Osteocyte (in vitro differentiated cells): ENCODE measurements at regions not wholly inside any gene's neighbourhood (a gene's known extent, or its start where the extent isn't known, plus 50 kb on each side); places are given as distances from the start of the nearest gene placed in this dataset.

Source experiments
- DNase-seq: peaks from one replicate; pipeline ENCODE4 v3.0.0; 2021; ENCODE audit warnings: mixed read lengths; ENCODE audit not compliant: unreplicated experiment; ENCODE audit errors: extremely low spot score
- H3K27ac Mint-ChIP-seq: one replicate; pipeline ENCODE4 v1.8.0; 2021; ENCODE audit warnings: mild to moderate bottlenecking, mixed read lengths; ENCODE audit not compliant: unreplicated experiment
- H3K27me3 Mint-ChIP-seq: one replicate; pipeline ENCODE4 v1.8.0; 2021; ENCODE audit warnings: mixed read lengths; ENCODE audit not compliant: unreplicated experiment
- H3K36me3 Mint-ChIP-seq: one replicate; pipeline ENCODE4 v1.8.0; 2021; ENCODE audit warnings: mixed read lengths; ENCODE audit not compliant: unreplicated experiment
- H3K4me1 Mint-ChIP-seq: one replicate; pipeline ENCODE4 v1.8.0; 2021; ENCODE audit warnings: mixed read lengths; ENCODE audit not compliant: unreplicated experiment
- H3K4me3 Mint-ChIP-seq: one replicate; pipeline ENCODE4 v1.8.0; 2021; ENCODE audit warnings: mild to moderate bottlenecking, moderate library complexity, mixed read lengths; ENCODE audit not compliant: unreplicated experiment
- H3K9me3 Mint-ChIP-seq: one replicate; pipeline ENCODE4 v1.8.0; 2021; ENCODE audit warnings: mixed read lengths; ENCODE audit not compliant: unreplicated experiment
- CTCF ChIP-seq: fragments of 200-600 bp; sonication (generic); IDR thresholded peaks from 2 replicates; pipeline ENCODE4 v1.5.0; 2021; ENCODE audit warnings: antibody characterized with exemption, mild to moderate bottlenecking, moderate library complexity

- H3K4me3 Mint-ChIP-seq: no peak overlapping the region
- TF ChIP-seq CTCF: no peak
- DNase-seq: no peak
- no peak overlapping the region for H3K27ac Mint-ChIP-seq
- H3K27me3 Mint-ChIP-seq: peaks cover 2% of the 10 kb centered on the region
- no peaks in the 10 kb centered on the region for H3K36me3 Mint-ChIP-seq
- no peaks in the 10 kb centered on the region for H3K4me1 Mint-ChIP-seq
- H3K9me3 Mint-ChIP-seq: no peaks in the 10 kb centered on the region
Observed at GRCh38 chr1:208564466-208564865, 320.3 kb upstream of the PLXNA2 start.

- Mint-ChIP-seq H3K4me1 (no peaks in the 10 kb centered on the region), H3K36me3 (no peaks in the 10 kb centered on the region), H3K27me3 (peaks cover 2% of the 10 kb centered on the region), H3K27ac (no peak overlapping the region), H3K4me3 (no peak overlapping the region), H3K9me3 (peaks cover 6% of the 10 kb centered on the region)
- no peak for DNase-seq
- no peak for TF ChIP-seq CTCF
Observed at GRCh38 chr1:208565756-208566440, 321.7 kb upstream of the PLXNA2 start.

- Mint-ChIP-seq H3K4me1 (no peaks in the 10 kb centered on the region), H3K9me3 (peaks cover 6% of the 10 kb centered on the region), H3K27me3 (peaks cover 5% of the 10 kb centered on the region), H3K27ac (no peak overlapping the region), H3K4me3 (no peak overlapping the region), H3K36me3 (no peaks in the 10 kb centered on the region)
- TF ChIP-seq CTCF: no peak
- DNase-seq: no peak
Observed at GRCh38 chr1:208569181-208569580, 325.0 kb upstream of the PLXNA2 start.

- Mint-ChIP-seq H3K9me3 (peaks cover 6% of the 10 kb centered on the region), H3K27me3 (peaks cover 5% of the 10 kb centered on the region), H3K27ac (no peak overlapping the region), H3K4me3 (no peak overlapping the region), H3K36me3 (no peaks in the 10 kb centered on the region), H3K4me1 (no peaks in the 10 kb centered on the region)
- DNase-seq: no peak
- TF ChIP-seq CTCF: no peak
Observed at GRCh38 chr1:208570362-208570761, 326.2 kb upstream of the PLXNA2 start.

- Mint-ChIP-seq H3K27ac (no peak overlapping the region), H3K27me3 (peaks cover 5% of the 10 kb centered on the region), H3K4me3 (no peak overlapping the region), H3K36me3 (no peaks in the 10 kb centered on the region), H3K9me3 (no peaks in the 10 kb centered on the region), H3K4me1 (no peaks in the 10 kb centered on the region)
- no peak for TF ChIP-seq CTCF
- no peak for DNase-seq
Observed at GRCh38 chr1:208576425-208576824, 332.2 kb upstream of the PLXNA2 start.
